Muscle of leg (tissue), 3 donors: ENCODE measurements at regions not wholly inside any gene's neighbourhood (a gene's known extent, or its start where the extent isn't known, plus 50 kb on each side); places are given as distances from the start of the nearest gene placed in this dataset.

Source experiments
- DNase-seq: peaks from one replicate; pipeline ENCODE4 v3.0.0; 2013
- H3K27ac ChIP-seq: one replicate; pipeline ENCODE4 v1.5.1; 2013; ENCODE audit warnings: mild to moderate bottlenecking, low read length, control low read depth
- H3K27me3 ChIP-seq: one replicate; pipeline ENCODE4 v1.6.1; 2013; ENCODE audit warnings: low read length; ENCODE audit not compliant: control insufficient read depth, insufficient read depth
- H3K36me3 ChIP-seq: one replicate; pipeline ENCODE4 v1.6.1; 2013; ENCODE audit warnings: low read length; ENCODE audit not compliant: control insufficient read depth, insufficient read depth
- H3K4me1 ChIP-seq: one replicate; pipeline ENCODE4 v1.6.1; 2013; ENCODE audit warnings: low read length; ENCODE audit not compliant: control insufficient read depth, insufficient read depth
- H3K4me3 ChIP-seq: one replicate; pipeline ENCODE4 v1.5.1; 2013; ENCODE audit warnings: low read length, control low read depth
- H3K9me3 ChIP-seq: replicated peaks from 2 replicates; pipeline ENCODE4 v1.6.1; 2013; ENCODE audit warnings: low read depth, low read length; ENCODE audit not compliant: control insufficient read depth
- WGBS: methylation state at CpG from one replicate; pipeline ENCODE4 v1.1.5; 2013; ENCODE audit warnings: missing lambda C conversion rate; ENCODE audit not compliant: insufficient coverage; 5-methylcytosine and 5-hydroxymethylcytosine counted together

DNA sequence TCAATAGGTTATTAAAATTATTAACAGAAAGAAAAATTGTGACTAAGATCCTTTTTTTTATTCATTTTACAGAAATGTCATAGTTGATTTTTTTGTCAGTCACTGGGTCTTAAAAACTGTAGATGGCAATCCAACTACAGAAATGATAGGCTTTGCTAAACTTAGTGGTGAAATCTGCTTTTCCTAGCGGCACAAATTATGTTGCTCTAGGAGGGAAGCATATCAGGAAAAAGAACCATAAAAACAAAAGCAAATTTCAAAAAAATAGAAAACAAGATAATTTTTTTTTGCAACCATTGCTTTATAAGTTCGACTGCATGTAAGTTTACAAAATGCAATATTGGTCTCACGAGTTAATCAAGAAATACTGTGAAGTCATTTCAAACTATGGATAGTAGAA, 443.5 kb upstream of the IGFBP7 start:
- Histone ChIP-seq H3K27me3 (no peaks in the 10 kb centered on the region), H3K36me3 (no peaks in the 10 kb centered on the region), H3K9me3 (no peaks in the 10 kb centered on the region), H3K27ac (no peak overlapping the region), H3K4me1 (no peaks in the 10 kb centered on the region), H3K4me3 (no peak overlapping the region)
- WGBS: no CpG with 5 or more reads among the region's 3 CpGs
- peak; percentile 75 for DNase-seq

- H3K4me1 ChIP-seq: no peaks in the 10 kb centered on the region
- no peaks in the 10 kb centered on the region for H3K36me3 ChIP-seq
- peak; percentile 71 for DNase-seq
- H3K4me3 ChIP-seq: no peak overlapping the region
- no peaks in the 10 kb centered on the region for H3K9me3 ChIP-seq
- H3K27ac ChIP-seq: no peak overlapping the region
- H3K27me3 ChIP-seq: no peaks in the 10 kb centered on the region
- WGBS: 60% methylated on average over 1 of the region's 3 CpGs
Observed at GRCh38 chr4:57550198-57550597, 440.0 kb upstream of the IGFBP7 start.

- Histone ChIP-seq H3K9me3 (no peaks in the 10 kb centered on the region), H3K36me3 (no peaks in the 10 kb centered on the region), H3K27ac (no peak overlapping the region), H3K27me3 (no peaks in the 10 kb centered on the region), H3K4me1 (no peaks in the 10 kb centered on the region), H3K4me3 (no peak overlapping the region)
- DNase-seq: no peak
- WGBS: no CpG with 5 or more reads among the region's 2 CpGs
Observed at GRCh38 chr4:57548856-57549255, 438.7 kb upstream of the IGFBP7 start.

DNA sequence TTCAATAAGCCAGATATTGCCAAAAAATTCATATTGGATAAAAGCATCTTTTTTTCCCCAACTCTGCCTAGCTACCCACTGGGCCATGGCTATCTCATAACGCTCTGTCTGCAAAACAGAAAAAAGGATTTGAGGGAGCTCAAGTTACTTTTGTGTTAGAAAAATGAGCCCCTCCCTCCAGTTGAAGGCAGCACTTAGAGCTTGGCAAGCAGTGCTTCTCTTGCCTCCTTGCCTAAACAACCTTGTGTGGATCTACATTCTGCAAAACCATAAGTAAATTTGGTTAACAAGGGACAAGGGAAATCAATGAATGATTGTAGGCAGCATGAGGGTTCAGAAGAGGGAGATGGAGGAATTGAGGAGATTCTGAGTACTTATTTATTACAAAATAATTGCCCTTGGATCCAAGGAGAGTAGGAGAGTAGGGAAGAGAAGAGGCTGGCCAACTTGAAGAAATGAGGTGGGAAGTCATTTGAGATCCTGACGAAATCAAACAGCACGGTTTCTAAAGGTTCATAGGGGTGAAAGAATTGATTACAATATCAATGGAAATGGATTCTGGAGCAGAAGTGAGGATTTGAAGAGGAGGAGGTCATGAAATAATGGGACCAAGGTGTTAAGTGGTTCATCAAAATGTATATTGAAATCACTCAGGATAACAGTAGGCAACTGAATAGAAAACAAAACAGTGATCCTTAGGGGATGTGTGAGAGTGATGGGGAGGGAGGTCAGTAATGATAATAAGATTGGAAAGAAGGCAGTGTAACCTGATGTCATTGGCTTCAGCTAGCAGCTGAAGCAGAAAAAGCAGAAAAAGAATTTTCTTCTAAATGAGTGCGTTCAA, 434.8 kb upstream of the IGFBP7 start:
- H3K4me3 ChIP-seq: no peak overlapping the region
- no peaks in the 10 kb centered on the region for H3K27me3 ChIP-seq
- H3K36me3 ChIP-seq: no peaks in the 10 kb centered on the region
- H3K9me3 ChIP-seq: no peaks in the 10 kb centered on the region
- H3K27ac ChIP-seq: no peak overlapping the region
- DNase-seq: no peak
- H3K4me1 ChIP-seq: no peaks in the 10 kb centered on the region
- WGBS: 33% methylated on average over 2 of the region's 4 CpGs

DNA sequence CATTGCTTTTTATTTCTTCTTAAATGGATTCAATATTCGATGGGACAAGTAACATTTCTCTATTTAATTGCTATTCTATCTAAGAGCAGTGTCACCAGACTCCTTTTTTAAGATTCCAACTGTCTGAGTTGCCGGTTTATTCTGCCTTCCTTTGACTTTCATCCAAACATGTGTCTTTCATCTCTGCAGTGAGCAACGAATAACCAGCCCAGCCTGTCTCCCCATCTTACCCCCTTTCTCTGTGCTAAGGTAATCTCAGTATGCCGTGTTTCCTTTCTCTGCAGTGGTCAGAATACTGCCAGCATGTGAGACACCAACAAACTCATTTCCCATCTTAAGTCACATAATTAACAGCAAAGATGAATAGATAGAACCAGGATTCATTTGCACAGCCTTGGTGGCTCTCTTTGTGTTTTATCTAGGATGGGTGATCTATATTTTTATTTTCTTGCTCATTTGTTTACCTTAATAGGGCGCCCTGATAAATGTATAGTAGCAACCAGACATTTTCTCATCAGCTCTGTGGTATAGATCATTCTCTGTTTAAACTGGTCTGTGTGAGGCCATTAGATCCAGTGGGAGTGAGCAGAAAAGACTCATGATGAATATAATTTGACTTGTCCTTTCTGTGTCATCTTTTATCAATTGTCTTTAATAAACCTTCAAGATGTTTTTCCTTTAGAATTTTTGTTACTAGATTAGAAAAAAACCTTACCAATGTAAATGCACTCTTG, 394.8 kb upstream of the IGFBP7 start:
- peak; percentile 44 for DNase-seq
- WGBS: 12% methylated on average over 2 of the region's 5 CpGs
- Histone ChIP-seq H3K4me1 (peaks cover 2% of the 10 kb centered on the region), H3K27me3 (no peaks in the 10 kb centered on the region), H3K4me3 (no peak overlapping the region), H3K27ac (no peak overlapping the region), H3K9me3 (no peaks in the 10 kb centered on the region), H3K36me3 (no peaks in the 10 kb centered on the region)

- no peak for DNase-seq
- no peak overlapping the region for H3K27ac ChIP-seq
- H3K27me3 ChIP-seq: no peaks in the 10 kb centered on the region
- H3K4me3 ChIP-seq: no peak overlapping the region
- H3K9me3 ChIP-seq: no peaks in the 10 kb centered on the region
- peaks cover 2% of the 10 kb centered on the region for H3K4me1 ChIP-seq
- H3K36me3 ChIP-seq: no peaks in the 10 kb centered on the region
- WGBS: no CpG with 5 or more reads among the region's 3 CpGs
Observed at GRCh38 chr4:57504139-57504538, 394.0 kb upstream of the IGFBP7 start.

GRCh38 chr4:57501720-57502119, 391.5 kb upstream of the IGFBP7 start:
- no peaks in the 10 kb centered on the region for H3K9me3 ChIP-seq
- no peak overlapping the region for H3K4me3 ChIP-seq
- DNase-seq: peak; percentile 97
- peaks cover 2% of the 10 kb centered on the region for H3K4me1 ChIP-seq
- H3K27ac ChIP-seq: peak overlapping the region; percentile 54
- WGBS: 33% methylated on average over 3 of the region's 4 CpGs
- no peaks in the 10 kb centered on the region for H3K27me3 ChIP-seq
- H3K36me3 ChIP-seq: no peaks in the 10 kb centered on the region

DNA sequence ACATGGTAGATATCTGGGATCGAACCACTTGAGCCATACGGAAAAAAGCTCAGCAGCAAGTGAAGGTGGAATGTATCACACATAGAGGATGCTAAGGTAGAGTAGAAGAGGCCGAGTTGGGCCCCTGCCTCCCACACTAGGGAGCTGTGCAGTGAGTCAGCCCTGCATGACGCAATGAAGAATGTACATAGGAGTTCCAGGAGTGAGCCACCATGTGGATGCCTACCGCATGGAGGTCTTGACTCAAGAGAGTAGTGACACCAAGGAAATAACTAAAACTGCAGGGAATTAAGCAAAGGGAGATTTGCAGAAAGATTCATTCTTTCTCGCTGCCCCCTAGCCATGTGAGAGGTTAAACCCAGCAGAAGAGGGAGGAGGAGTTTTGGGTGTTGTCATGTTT, 389.6 kb upstream of the IGFBP7 start:
- 86% methylated on average over 6 of the region's 6 CpGs for WGBS
- Histone ChIP-seq H3K27ac (no peak overlapping the region), H3K36me3 (no peaks in the 10 kb centered on the region), H3K27me3 (no peaks in the 10 kb centered on the region), H3K9me3 (no peaks in the 10 kb centered on the region), H3K4me1 (peaks cover 2% of the 10 kb centered on the region), H3K4me3 (no peak overlapping the region)
- DNase-seq: no peak

- 0% methylated on average over 1 of the region's 4 CpGs for WGBS
- no peaks in the 10 kb centered on the region for H3K9me3 ChIP-seq
- no peak overlapping the region for H3K4me3 ChIP-seq
- peak; percentile 20 for DNase-seq
- H3K4me1 ChIP-seq: peaks cover 2% of the 10 kb centered on the region
- H3K36me3 ChIP-seq: no peaks in the 10 kb centered on the region
- H3K27me3 ChIP-seq: no peaks in the 10 kb centered on the region
- H3K27ac ChIP-seq: no peak overlapping the region
Observed at GRCh38 chr4:57498251-57498650, 388.1 kb upstream of the IGFBP7 start.

- Histone ChIP-seq H3K27me3 (no peaks in the 10 kb centered on the region), H3K4me1 (no peaks in the 10 kb centered on the region), H3K27ac (no peak overlapping the region), H3K9me3 (no peaks in the 10 kb centered on the region), H3K36me3 (no peaks in the 10 kb centered on the region), H3K4me3 (no peak overlapping the region)
- WGBS: no CpG with 5 or more reads among the region's 2 CpGs
- DNase-seq: peak; percentile 40
Observed at GRCh38 chr4:57496697-57497471, 386.7 kb upstream of the IGFBP7 start.
